ENCODE measurements at regions not wholly inside any gene's neighbourhood (a gene's known extent, or its start where the extent isn't known, plus 50 kb on each side); places are given as distances from the start of the nearest gene placed in this dataset.

DNA sequence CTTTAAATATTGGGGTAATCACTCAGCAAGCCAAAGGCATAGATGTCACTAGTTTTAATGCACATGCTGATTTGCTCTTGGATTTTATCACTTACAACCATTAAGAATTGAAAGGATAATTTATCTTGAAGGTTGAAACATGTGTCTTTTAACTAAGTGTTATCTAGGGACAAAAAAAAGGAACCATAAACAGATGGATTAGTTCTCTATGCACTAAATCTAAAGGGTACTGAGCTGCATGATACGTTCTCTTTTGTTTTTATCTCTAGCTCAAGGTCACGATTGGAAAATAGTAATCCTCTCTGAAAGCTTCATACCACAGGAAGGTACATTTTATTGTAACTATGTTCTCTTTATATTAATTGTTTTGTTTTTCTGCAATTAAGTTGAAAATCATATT is 1426.6 kb downstream of the GRIK2 start:
- intact Hi-C loops (cut with micrococcal nuclease; ENCODE audit: unreplicated experiment) (no loop called here), in situ Hi-C loops (cut with MboI) (no loop called here)
- H3K9ac ChIP-seq (ENCODE audit: control insufficient read depth, insufficient read depth, low read length): no peak overlapping the region
- no peaks in the 10 kb centered on the region for H3K79me2 ChIP-seq (ENCODE audit: control insufficient read depth, insufficient read depth, low read length)
- SMC1A ChIA-PET (ENCODE audit: uncharacterized antibody, unreplicated experiment): interaction anchor here (1.7 kb wide), 1 partner anchor 304 kb away, joined by 3 read pairs; no protein-coding TSS in a partner anchor
- H3K27me3 ChIP-seq (replicated peaks in 1 of 2; ENCODE audit: control insufficient read depth in 2 of 2, insufficient read depth in 2 of 2, low read length in 1 of 2): no peaks in the 10 kb centered on the region
- H3K27ac ChIP-seq (ENCODE audit: control insufficient read depth, insufficient read depth): no peak overlapping the region
- CTCF ChIA-PET: interaction anchor here (1.0 kb wide), 1 partner anchor 454 kb away, joined by 3 read pairs; no protein-coding TSS in a partner anchor
- no peaks in the 10 kb centered on the region for H3K4me1 ChIP-seq (ENCODE audit: control insufficient read depth, insufficient read depth, low read length)
- ATAC-seq (no peak), DNase-seq (ENCODE audit: low read depth, low spot score) (no peak), FAIRE-seq (no peak)
- BruUV-seq (replicated peaks): no TSS peak
- RAD21 ChIA-PET (ENCODE audit: unreplicated experiment): no interaction called here
- H3K4me2 ChIP-seq (ENCODE audit: control insufficient read depth, insufficient read depth): no peak overlapping the region
- WGBS (ENCODE audit: insufficient coverage, insufficient replicate concordance, low lambda C conversion rate, missing lambda C conversion rate): 19% methylated on average over 2 of the region's 2 CpGs
- H3K4me3 ChIP-seq: no peak overlapping the region
- no peaks in the 10 kb centered on the region for H3K9me3 ChIP-seq (replicated peaks; ENCODE audit: control insufficient read depth, insufficient read depth, low read length)
- POLR2A ChIA-PET: no interaction called here
- H3K36me3 ChIP-seq (ENCODE audit: control insufficient read depth in 2 of 2, insufficient read depth in 2 of 2, low read length in 1 of 2): no peaks in the 10 kb centered on the region
- no peak overlapping the region for H2AFZ ChIP-seq (ENCODE audit: control insufficient read depth, low read depth, low read length)
- H4K20me1 ChIP-seq (ENCODE audit: control insufficient read depth, insufficient read depth): no peaks in the 10 kb centered on the region
- no peak for TF ChIP-seq ESRRA (IDR thresholded peaks at IDR 0.05; ENCODE audit: low read length)
- TF ChIP-seq NFXL1 (IDR thresholded peaks at IDR 0.05; ENCODE audit: borderline replicate concordance): no peak
- no peak for TF ChIP-seq STAT1 (conservative IDR thresholded peaks at IDR 0.05)
- TF ChIP-seq, protein P1, sequence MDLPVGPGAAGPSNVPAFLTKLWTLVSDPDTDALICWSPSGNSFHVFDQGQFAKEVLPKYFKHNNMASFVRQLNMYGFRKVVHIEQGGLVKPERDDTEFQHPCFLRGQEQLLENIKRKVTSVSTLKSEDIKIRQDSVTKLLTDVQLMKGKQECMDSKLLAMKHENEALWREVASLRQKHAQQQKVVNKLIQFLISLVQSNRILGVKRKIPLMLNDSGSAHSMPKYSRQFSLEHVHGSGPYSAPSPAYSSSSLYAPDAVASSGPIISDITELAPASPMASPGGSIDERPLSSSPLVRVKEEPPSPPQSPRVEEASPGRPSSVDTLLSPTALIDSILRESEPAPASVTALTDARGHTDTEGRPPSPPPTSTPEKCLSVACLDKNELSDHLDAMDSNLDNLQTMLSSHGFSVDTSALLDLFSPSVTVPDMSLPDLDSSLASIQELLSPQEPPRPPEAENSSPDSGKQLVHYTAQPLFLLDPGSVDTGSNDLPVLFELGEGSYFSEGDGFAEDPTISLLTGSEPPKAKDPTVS (IDR thresholded peaks at IDR 0.05; ENCODE audit: low read depth, low read length): no peak
- no peak for TF ChIP-seq SKIL (IDR thresholded peaks at IDR 0.05; ENCODE audit: low read depth, poor library complexity, severe bottlenecking)
- no peak for TF ChIP-seq HDAC2 (IDR thresholded peaks at IDR 0.05)
- TF ChIP-seq BMI1 (IDR thresholded peaks at IDR 0.05; ENCODE audit: borderline replicate concordance): no peak
- TF ChIP-seq WRNIP1 (IDR thresholded peaks at IDR 0.05; ENCODE audit: borderline replicate concordance, low read depth, low read length): no peak
- TF ChIP-seq, protein P2, sequence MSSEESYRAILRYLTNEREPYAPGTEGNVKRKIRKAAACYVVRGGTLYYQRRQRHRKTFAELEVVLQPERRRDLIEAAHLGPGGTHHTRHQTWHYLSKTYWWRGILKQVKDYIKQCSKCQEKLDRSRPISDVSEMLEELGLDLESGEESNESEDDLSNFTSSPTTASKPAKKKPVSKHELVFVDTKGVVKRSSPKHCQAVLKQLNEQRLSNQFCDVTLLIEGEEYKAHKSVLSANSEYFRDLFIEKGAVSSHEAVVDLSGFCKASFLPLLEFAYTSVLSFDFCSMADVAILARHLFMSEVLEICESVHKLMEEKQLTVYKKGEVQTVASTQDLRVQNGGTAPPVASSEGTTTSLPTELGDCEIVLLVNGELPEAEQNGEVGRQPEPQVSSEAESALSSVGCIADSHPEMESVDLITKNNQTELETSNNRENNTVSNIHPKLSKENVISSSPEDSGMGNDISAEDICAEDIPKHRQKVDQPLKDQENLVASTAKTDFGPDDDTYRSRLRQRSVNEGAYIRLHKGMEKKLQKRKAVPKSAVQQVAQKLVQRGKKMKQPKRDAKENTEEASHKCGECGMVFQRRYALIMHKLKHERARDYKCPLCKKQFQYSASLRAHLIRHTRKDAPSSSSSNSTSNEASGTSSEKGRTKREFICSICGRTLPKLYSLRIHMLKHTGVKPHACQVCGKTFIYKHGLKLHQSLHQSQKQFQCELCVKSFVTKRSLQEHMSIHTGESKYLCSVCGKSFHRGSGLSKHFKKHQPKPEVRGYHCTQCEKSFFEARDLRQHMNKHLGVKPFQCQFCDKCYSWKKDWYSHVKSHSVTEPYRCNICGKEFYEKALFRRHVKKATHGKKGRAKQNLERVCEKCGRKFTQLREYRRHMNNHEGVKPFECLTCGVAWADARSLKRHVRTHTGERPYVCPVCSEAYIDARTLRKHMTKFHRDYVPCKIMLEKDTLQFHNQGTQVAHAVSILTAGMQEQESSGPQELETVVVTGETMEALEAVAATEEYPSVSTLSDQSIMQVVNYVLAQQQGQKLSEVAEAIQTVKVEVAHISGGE (CRISPR knock-in tag; IDR thresholded peaks at IDR 0.05): no peak
- no peak for TF ChIP-seq DPF2 (IDR thresholded peaks at IDR 0.05)
- TF ChIP-seq SMC3 (IDR thresholded peaks at IDR 0.05; ENCODE audit: borderline replicate concordance, low read length): no peak
- TF ChIP-seq ETV6 (conservative IDR thresholded peaks at IDR 0.05 in 1 of 2, IDR thresholded peaks at IDR 0.05 in 1 of 2; ENCODE audit: borderline replicate concordance in 1 of 2, low read depth in 1 of 2): no peak
- TF ChIP-seq, protein P3, sequence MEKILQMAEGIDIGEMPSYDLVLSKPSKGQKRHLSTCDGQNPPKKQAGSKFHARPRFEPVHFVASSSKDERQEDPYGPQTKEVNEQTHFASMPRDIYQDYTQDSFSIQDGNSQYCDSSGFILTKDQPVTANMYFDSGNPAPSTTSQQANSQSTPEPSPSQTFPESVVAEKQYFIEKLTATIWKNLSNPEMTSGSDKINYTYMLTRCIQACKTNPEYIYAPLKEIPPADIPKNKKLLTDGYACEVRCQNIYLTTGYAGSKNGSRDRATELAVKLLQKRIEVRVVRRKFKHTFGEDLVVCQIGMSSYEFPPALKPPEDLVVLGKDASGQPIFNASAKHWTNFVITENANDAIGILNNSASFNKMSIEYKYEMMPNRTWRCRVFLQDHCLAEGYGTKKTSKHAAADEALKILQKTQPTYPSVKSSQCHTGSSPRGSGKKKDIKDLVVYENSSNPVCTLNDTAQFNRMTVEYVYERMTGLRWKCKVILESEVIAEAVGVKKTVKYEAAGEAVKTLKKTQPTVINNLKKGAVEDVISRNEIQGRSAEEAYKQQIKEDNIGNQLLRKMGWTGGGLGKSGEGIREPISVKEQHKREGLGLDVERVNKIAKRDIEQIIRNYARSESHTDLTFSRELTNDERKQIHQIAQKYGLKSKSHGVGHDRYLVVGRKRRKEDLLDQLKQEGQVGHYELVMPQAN (conservative IDR thresholded peaks at IDR 0.05): no peak
